AG09319 (cell line): ENCODE measurements at regions not wholly inside any gene's neighbourhood (a gene's known extent, or its start where the extent isn't known, plus 50 kb on each side); places are given as distances from the start of the nearest gene placed in this dataset.

Experiments
- DNase-seq: peaks from one replicate; pipeline ENCODE4 v3.0.0-alpha.2; 2010; ENCODE audit warnings: low read depth; ENCODE audit errors: extremely low read depth
- CTCF ChIP-seq: IDR thresholded peaks from 2 replicates; pipeline ENCODE4 v1.5.1; 2011; ENCODE audit warnings: low read depth, mild to moderate bottlenecking, inconsistent platforms, low read length, moderate library complexity

DNA sequence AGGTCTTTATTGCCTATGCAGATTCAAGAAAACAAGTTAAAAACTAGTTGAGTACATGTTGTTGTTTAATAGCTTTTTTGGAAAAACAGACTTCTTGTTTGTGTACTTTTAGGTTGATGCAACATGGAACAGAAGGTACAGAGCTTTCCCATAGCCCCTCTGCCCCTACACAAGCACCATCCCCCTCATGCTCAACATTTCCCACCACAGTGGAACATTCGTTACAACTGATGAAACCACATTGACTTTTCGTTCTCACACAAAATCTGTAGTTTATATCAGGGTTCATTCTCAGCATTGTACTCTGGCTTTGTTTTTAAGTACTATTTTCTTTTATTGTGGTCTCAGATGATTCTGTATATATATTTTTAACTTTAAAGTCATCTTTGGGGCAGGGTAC lies 1054.6 kb downstream of the NTRK3 start:
- no peak for DNase-seq
- TF ChIP-seq CTCF = no peak

- TF ChIP-seq CTCF = no peak
- DNase-seq = no peak
Observed at GRCh38 chr15:87200149-87200548, 1056.4 kb downstream of the NTRK3 start.

DNA sequence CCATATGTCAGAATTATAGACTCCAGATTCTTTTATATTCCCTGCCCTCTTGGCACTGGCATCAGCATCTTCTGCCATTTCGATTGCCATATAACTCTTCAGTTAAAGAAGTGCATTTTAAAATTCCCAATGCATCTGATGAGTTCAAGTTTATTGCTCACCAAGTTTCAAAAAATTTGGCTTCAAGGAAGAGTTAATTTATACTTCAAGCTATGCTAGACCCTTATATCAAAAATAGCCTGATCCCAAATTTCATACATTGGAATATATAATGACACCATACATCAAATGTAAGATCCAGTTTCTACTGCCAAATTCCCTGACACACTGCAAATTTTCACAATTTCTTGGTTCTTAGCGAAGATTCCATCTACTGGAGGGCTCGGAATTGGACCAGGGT lies 1058.6 kb downstream of the NTRK3 start:
- no peak for DNase-seq
- no peak for TF ChIP-seq CTCF

DNA sequence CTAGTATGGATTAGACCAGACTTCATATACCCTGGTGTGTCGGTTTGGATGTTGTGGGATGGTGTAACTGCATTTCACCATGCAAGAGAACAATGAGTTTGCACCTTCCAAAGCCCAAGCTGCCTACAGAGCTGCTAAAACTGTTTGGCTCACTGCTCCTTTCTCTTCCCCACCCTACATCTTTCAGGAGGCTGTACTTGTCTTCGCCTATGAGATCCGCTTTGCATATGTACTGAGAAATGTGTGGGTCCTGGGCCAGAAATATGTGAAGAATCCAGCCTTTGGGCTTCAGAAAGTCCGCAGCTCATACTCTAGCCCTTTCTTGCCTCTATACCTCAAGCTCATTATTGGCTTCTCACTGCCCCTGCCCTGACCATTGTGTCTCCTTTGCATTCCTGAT lies 1060.0 kb downstream of the NTRK3 start:
- DNase-seq = no peak
- no peak for TF ChIP-seq CTCF

DNA sequence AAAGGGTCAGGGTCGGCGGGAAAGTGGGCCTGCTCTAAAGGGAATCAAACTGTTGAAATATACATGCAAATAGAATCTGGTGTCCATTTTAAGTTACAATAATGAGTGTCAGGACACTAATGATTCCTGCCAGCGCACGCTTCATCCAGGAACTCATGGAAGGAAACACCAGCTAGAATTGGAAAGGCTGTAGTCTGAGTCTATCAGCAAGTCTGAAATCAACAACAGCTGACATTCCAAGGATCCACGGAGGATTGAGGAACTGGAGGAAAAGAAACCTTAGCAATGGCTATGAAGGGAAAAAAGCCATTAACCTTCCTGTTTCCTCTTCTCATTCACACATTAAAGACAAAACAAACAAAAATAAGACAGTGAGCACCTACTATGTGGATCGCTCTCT lies 1063.1 kb downstream of the NTRK3 start:
- no peak for TF ChIP-seq CTCF

DNA sequence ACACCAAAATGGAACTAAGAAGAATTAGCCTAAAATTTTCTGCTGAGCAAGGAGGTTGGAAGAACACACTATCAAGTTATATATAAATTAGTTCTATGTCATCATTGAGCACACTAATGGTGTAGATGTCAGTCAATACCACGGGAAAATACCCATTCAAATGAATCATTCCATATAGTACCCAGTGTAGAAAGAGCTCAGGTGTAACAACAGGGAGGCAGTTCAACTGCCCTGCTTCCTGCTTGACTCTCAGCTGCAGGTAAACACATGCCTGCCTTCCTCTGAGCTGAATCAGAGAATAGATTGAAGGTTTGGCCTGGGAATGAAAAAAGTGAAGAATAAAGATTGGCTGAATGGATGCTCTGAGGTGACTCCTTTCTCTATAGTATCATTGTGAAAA lies 1088.0 kb downstream of the AGBL1 start:
- no peak for DNase-seq
- TF ChIP-seq CTCF = no peak

More for the DNA sequence above, 1063.1 kb downstream of the NTRK3 start:
- no peak for DNase-seq

DNA sequence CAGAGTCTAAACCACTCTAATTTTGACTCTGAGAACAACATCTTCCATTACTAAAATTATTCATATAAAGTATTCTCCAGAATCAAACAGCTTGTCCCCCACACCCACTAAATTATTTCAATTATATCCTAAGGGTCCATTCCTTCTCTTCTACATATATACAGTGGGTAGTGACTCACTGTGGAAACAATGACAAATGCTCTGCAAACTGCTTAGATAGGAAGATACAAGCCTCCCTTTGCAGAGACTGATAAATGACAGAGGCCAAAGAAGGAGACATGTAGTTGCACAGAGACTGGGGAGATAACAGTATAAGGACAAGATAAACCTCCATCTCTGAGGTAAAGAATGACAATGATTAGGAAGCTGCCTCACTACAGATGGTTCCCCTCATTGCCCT lies 1087.4 kb downstream of the AGBL1 start:
- no peak for TF ChIP-seq CTCF
- DNase-seq = no peak
